ENCODE measurements at regions not wholly inside any gene's neighbourhood (a gene's known extent, or its start where the extent isn't known, plus 50 kb on each side); places are given as distances from the start of the nearest gene placed in this dataset.

DNA sequence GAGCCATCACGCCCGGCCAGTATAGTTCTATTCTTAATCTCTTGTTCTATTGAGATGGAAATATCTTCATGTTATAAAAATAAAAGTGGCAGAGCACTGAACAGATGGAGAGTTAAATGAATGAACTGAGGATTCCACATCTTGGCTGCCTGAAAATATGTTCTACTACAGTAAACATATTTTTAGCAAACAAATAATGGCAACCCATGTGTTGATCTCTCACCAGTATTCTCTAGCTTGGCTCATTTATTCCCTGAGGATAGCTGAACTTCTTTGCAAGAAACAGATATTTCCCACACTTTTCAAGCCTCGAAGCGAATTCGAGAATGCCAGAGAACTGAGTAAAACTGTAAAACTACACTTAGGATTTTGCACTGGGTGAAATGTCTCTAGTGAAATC is 58.9 kb downstream of the DIRAS3 start:
- DNase-seq, result no peak

- no peak for DNase-seq
These were observed 62.4 kb downstream of the DIRAS3 start for GRCh38 chr1:67988066-67988465.

DNA sequence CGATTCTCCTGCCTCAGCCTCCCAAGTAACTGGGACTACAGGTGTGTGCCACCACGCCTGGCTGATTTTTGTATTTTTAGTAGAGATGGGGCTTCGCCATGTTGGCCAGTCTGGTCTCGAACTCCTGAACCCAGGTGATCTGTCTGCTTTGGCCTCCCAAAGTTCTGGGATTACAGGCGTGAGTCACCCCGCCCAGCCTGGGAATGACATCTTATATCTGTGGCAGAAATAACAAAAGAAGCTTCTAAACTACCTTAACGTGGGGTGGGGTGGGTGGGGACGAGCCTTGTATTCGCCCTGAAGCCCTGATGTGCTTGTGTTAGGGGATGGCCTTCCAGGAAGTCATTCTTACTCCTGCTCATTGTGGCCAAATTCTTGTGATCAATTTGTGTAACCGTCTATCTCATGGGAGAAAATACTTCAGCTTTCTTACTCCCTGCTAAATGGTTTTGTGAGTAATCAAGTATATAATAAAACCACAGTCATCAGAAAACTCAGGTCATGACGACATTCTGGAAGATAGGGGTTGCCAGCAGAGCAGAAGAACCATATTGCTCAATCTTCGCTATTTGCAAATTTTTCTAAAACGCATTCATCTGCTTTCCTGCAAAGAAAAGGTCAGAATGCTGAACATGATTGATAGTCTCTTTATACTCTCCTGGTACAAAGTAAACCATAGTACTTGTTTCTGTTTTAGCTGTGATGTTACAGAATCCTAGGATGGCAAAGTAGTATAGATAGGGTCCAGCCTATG is 63.2 kb downstream of the DIRAS3 start:
- no peak for DNase-seq

DNA sequence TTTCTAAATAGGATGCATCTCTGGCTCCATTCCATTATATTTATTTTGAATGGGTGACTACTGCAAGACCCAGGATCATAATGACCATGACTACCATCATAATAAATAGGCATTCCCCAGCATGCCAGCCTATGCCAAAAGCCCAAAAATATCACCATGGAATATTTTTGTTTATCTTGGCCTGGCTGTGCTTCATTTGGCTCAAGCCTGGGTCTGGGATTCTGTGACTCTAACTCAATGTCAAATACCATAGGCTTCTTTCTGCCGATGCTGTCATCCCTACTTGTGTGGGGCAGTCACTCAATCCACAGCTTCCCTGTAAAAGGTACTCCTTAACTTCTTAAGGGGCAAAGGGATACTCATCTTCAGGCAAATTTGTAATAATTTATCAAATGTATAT is 66.6 kb downstream of the DIRAS3 start:
- no peak for DNase-seq

GRCh38 chr1:67980028-67980427 is 70.4 kb downstream of the DIRAS3 start:
- DNase-seq, result no peak

- DNase-seq, result no peak
These were observed 70.9 kb downstream of the DIRAS3 start for GRCh38 chr1:67979532-67979931.

- DNase-seq, result no peak
These were observed 71.4 kb downstream of the DIRAS3 start for GRCh38 chr1:67978890-67979516.

DNA sequence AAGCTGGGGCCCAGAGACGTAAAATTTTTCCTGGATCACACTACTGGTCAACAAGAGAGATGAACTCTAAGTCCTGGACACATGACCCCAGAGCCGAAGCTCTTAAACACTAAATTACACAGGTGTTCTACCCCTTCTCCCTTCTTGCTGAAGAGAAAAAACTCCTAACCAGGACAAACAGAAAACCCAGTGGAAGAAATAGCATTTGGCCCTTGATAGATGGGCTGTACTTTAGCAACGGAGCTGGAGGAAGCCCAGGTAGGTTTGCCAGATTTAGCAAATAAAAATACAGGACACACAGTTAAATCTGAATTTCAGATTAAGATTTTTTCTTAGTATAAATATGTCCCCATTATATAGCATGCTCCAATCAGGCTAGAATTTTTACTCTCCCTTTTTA is 72.7 kb downstream of the DIRAS3 start:
- DNase-seq, result no peak

GRCh38 chr1:67973051-67973450 is 77.4 kb downstream of the DIRAS3 start:
- DNase-seq, result no peak

DNA sequence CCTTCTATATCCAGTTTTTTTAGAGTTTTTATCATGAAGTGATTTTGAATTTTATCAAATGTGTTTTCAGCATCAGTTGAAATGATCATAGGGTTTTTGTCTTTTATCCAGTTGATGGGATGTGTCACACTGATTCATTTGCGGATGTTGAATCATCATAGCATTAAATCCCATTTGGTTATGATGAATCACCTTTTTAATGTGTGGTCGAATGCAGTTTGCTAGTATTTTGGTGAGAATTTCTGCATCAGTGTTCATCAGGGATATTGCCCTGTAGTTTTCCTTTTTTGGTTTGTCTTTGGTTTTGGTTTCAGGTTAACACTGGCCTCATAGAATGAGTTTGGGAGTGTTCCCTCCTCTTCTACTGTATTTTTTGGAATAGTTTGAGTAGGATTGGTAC is 80.3 kb downstream of the DIRAS3 start:
- no peak for DNase-seq

DNA sequence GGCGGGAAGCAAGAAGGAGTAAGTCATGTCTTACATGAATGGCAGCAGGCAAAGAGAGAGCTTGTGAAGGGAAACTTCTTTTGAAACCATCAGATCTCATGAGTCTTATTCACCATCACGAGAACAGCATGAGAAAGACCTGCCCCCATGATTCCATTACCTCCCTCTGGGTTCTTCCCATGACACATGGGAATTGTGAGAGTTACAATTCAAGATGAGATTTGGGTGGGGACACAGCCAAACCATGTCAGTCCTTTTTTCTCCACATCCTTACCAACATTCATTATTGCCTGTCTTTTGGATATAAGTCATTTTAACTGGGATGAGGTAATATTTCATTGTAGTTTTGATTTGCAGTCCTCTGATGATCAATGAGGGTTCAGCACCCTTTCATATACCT is 81.0 kb downstream of the DIRAS3 start:
- no peak for DNase-seq

GRCh38 chr1:67966666-67967009 is 83.8 kb downstream of the DIRAS3 start:
- no peak for DNase-seq

GRCh38 chr1:67965995-67966665 is 84.3 kb downstream of the DIRAS3 start:
- no peak for DNase-seq

DNA sequence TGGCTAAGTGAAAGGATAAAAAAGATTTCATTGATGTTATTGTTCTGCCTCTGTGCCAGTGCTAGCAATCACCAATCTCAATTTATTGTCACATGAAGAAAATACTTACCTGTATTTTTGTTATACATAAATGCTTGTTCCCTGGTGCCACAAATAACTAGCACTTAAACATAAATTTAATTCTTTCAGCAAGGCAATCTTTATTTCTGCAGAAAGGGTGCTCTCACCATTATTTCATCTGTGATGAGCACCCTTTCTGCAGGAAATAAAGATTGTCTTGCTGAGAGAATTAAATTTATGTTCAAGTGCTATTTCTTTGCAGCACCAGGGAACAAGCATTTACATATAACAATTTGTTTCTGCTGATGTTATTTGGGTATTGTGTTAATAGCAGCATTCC is 87.2 kb downstream of the DIRAS3 start:
- DNase-seq, result no peak

GRCh38 chr1:67960766-67961165 is 89.7 kb downstream of the DIRAS3 start:
- DNase-seq, result no peak

GRCh38 chr1:67958472-67958871 is 92.0 kb downstream of the DIRAS3 start:
- no peak for DNase-seq

GRCh38 chr1:67957066-67957465 is 93.4 kb downstream of the DIRAS3 start:
- peak; percentile 50 for DNase-seq

GRCh38 chr1:67956116-67956515 is 94.3 kb downstream of the DIRAS3 start:
- DNase-seq, result no peak

- no peak for DNase-seq
These were observed 94.8 kb downstream of the DIRAS3 start for GRCh38 chr1:67955591-67955990.

DNA sequence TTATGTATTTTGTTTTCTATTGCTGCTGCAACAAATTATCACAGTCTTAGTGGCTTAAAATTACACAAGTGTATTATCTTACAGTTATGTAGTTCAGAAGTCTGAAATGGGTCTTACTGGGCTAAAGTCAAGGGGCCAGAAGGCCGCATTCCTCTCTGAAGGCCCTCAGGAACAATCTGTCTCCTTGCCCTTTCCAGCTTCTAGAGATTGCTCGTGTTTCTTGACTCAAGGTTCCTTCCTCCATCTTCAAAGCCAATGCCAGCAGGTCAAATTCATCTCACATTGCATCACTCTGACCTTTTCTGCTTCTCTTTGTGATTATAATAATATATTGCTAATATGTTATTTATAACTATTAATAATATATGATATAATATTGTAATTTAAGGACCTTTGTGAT is 97.1 kb downstream of the DIRAS3 start:
- DNase-seq, result no peak

- no peak for DNase-seq
These were observed 98.4 kb downstream of the DIRAS3 start for GRCh38 chr1:67952071-67952470.

GRCh38 chr1:67951014-67951413 is 99.4 kb downstream of the DIRAS3 start:
- no peak for DNase-seq

- no peak for DNase-seq
These were observed 102.0 kb downstream of the DIRAS3 start for GRCh38 chr1:67948151-67949080.
